Stomach (tissue), 4 donors: ENCODE measurements at regions not wholly inside any gene's neighbourhood (a gene's known extent, or its start where the extent isn't known, plus 50 kb on each side); places are given as distances from the start of the nearest gene placed in this dataset.

Experiments
- EP300 ChIP-seq: sonication (generic); formaldehyde crosslinking; IDR thresholded peaks from one replicate; pipeline ENCODE4 v1.6.1; 2017; ENCODE audit warnings: antibody characterized with exemption
- POLR2A ChIP-seq, 4 donors: fragments of 450-650 bp; IDR thresholded peaks; one replicate each; pipeline ENCODE4 v1.6.1; 2016; ENCODE audit warnings: antibody characterized with exemption in 4 of 4, control low read depth in 2 of 4, mild to moderate bottlenecking in 1 of 4, moderate library complexity in 1 of 4
- POLR2AphosphoS5 ChIP-seq, 3 donors: sonication (generic); formaldehyde crosslinking; IDR thresholded peaks; one replicate each; pipeline ENCODE4 v1.6.1; 2016; ENCODE audit warnings: antibody characterized with exemption in 3 of 3
- TF ChIP-seq, protein P1 (sequence below), 7 experiments: fragments of 450-650 bp in 4 of 7; fragments of 200-600 bp in 3 of 7; sonication (generic) in 3 of 7; IDR thresholded peaks; one replicate each; pipeline ENCODE4 v1.5.1; 2016 to 2019; ENCODE audit warnings: antibody characterized with exemption in 7 of 7, control low read depth in 2 of 7, mild to moderate bottlenecking in 1 of 7

DNA sequence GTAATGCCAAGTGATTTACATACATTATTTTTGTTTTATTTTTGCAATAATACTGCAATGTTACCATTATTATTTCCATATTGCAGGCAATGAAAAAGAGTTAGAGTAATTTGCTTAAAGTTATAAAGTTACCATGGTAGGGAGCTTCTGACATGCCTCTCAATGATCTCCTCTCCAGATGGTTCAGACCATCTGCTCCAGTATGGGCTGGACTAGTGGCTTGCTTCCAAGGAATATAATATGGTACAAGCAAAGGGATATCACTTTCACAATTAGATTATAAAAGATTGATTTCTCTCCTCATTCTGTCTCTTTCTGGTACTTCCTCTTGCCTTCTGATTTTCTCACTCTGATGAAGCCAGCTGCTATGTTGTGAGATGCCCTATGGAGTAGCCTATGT lies 245.4 kb downstream of the INSIG2 start:
- TF ChIP-seq POLR2A (IDR thresholded peaks at IDR 0.05) (no peak), POLR2AphosphoS5 (IDR thresholded peaks at IDR 0.05) (no peak), EP300 (no peak)
- TF ChIP-seq, protein P1, sequence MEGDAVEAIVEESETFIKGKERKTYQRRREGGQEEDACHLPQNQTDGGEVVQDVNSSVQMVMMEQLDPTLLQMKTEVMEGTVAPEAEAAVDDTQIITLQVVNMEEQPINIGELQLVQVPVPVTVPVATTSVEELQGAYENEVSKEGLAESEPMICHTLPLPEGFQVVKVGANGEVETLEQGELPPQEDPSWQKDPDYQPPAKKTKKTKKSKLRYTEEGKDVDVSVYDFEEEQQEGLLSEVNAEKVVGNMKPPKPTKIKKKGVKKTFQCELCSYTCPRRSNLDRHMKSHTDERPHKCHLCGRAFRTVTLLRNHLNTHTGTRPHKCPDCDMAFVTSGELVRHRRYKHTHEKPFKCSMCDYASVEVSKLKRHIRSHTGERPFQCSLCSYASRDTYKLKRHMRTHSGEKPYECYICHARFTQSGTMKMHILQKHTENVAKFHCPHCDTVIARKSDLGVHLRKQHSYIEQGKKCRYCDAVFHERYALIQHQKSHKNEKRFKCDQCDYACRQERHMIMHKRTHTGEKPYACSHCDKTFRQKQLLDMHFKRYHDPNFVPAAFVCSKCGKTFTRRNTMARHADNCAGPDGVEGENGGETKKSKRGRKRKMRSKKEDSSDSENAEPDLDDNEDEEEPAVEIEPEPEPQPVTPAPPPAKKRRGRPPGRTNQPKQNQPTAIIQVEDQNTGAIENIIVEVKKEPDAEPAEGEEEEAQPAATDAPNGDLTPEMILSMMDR (IDR thresholded peaks at IDR 0.05), result no peak
